ENCODE measurements at regions not wholly inside any gene's neighbourhood (a gene's known extent, or its start where the extent isn't known, plus 50 kb on each side); places are given as distances from the start of the nearest gene placed in this dataset.

DNA sequence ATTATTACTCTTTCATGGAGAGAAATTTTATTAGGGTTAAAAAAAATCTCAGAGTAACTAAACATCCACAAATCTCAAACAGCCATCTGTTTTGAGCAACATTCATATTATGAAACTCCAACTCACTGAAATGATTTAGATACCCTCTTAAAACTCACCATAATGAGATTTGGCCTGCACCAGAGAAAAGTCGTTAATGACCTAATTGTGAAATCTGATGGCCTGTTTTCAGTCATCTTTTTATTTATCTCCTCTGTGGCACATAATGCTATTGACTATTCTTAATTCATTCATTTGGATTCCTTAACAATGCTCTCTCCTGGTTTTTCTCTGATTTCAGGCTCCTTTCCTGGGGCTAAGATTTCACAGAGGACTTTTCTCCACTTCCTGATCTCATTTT, 192.7 kb downstream of the RNF144B start:
- TF ChIP-seq, protein P1, sequence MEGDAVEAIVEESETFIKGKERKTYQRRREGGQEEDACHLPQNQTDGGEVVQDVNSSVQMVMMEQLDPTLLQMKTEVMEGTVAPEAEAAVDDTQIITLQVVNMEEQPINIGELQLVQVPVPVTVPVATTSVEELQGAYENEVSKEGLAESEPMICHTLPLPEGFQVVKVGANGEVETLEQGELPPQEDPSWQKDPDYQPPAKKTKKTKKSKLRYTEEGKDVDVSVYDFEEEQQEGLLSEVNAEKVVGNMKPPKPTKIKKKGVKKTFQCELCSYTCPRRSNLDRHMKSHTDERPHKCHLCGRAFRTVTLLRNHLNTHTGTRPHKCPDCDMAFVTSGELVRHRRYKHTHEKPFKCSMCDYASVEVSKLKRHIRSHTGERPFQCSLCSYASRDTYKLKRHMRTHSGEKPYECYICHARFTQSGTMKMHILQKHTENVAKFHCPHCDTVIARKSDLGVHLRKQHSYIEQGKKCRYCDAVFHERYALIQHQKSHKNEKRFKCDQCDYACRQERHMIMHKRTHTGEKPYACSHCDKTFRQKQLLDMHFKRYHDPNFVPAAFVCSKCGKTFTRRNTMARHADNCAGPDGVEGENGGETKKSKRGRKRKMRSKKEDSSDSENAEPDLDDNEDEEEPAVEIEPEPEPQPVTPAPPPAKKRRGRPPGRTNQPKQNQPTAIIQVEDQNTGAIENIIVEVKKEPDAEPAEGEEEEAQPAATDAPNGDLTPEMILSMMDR (IDR thresholded peaks at IDR 0.05; ENCODE audit: low read length), result no peak
- TF ChIP-seq EZH2 (IDR thresholded peaks at IDR 0.05; ENCODE audit: borderline replicate concordance, low read length), result no peak

Measured in OCI-LY1 (cell line).